RWPE2 (cell line): ENCODE measurements at regions not wholly inside any gene's neighbourhood (a gene's known extent, or its start where the extent isn't known, plus 50 kb on each side); places are given as distances from the start of the nearest gene placed in this dataset.
"Not testable (repeated sequence)": the region's sequence is repeated elsewhere in the genome, so short reads cannot be mapped to it uniquely, and the experiment has no call there.

Experiments used
- ATAC-seq: fragments of 200-7000 bp; cut with Tn5 transposase; 3 replicates; pipeline ENCODE4 v1.9.1; 2021; ENCODE audit warnings: low read depth
- DNase-seq: peaks from one replicate; pipeline ENCODE4 v3.0.0-alpha.2; 2020; ENCODE audit warnings: low spot score
- H3K27ac ChIP-seq: fragments of 450-650 bp; 2 replicates; pipeline ENCODE4 v1.5.1; 2017; ENCODE audit warnings: mild to moderate bottlenecking; ENCODE audit not compliant: poor library complexity, severe bottlenecking
- H3K27me3 ChIP-seq: fragments of 250-450 bp; sonication (Bioruptor Pico); 2 replicates; pipeline ENCODE4 v1.5.1; 2021; ENCODE audit warnings: mild to moderate bottlenecking, moderate library complexity; ENCODE audit not compliant: insufficient read depth, poor library complexity, severe bottlenecking
- H3K36me3 ChIP-seq: fragments of 250-450 bp; sonication (Bioruptor Pico); 2 replicates; pipeline ENCODE4 v1.5.1; 2020; ENCODE audit warnings: low read depth, mild to moderate bottlenecking, moderate library complexity
- H3K4me1 ChIP-seq: fragments of 250-450 bp; sonication (Bioruptor Pico); 2 replicates; pipeline ENCODE4 v1.5.1; 2021; ENCODE audit warnings: mild to moderate bottlenecking, moderate library complexity; ENCODE audit not compliant: insufficient read depth, poor library complexity, severe bottlenecking
- H3K4me3 ChIP-seq: fragments of 250-450 bp; sonication (Bioruptor Pico); 2 replicates; pipeline ENCODE4 v1.5.1; 2021; ENCODE audit warnings: mild to moderate bottlenecking, moderate library complexity; ENCODE audit not compliant: severe bottlenecking
- H3K9me3 ChIP-seq: fragments of 250-450 bp; sonication (Bioruptor Pico); 2 replicates; pipeline ENCODE4 v1.5.1; 2021; ENCODE audit warnings: mild to moderate bottlenecking, moderate library complexity; ENCODE audit not compliant: severe bottlenecking
- CTCF ChIP-seq: fragments of 450-650 bp; IDR thresholded peaks from one replicate; pipeline ENCODE4 v1.5.1; 2017; ENCODE audit warnings: mild to moderate bottlenecking, moderate library complexity; ENCODE audit not compliant: poor library complexity, severe bottlenecking

- no peak for TF ChIP-seq CTCF
- Histone ChIP-seq H3K4me3 (no peak overlapping the region), H3K4me1 (no peaks in the 10 kb centered on the region), H3K36me3 (no peaks in the 10 kb centered on the region), H3K27ac (no peak overlapping the region), H3K27me3 (no peaks in the 10 kb centered on the region), H3K9me3 (no peaks in the 10 kb centered on the region)
- DNase-seq (no peak), ATAC-seq (no peak)
Measured at GRCh38 chr7:153948060-153948459, 104.1 kb upstream of the DPP6 start.

- H3K4me1 ChIP-seq = no peaks in the 10 kb centered on the region
- H3K36me3 ChIP-seq = no peaks in the 10 kb centered on the region
- no peaks in the 10 kb centered on the region for H3K27me3 ChIP-seq
- no peaks in the 10 kb centered on the region for H3K9me3 ChIP-seq
- no peak overlapping the region for H3K27ac ChIP-seq
- ATAC-seq = no peak
- no peak for DNase-seq
- H3K4me3 ChIP-seq = no peak overlapping the region
- no peak for TF ChIP-seq CTCF
Measured at GRCh38 chr7:153951316-153951715, 100.9 kb upstream of the DPP6 start.

DNA sequence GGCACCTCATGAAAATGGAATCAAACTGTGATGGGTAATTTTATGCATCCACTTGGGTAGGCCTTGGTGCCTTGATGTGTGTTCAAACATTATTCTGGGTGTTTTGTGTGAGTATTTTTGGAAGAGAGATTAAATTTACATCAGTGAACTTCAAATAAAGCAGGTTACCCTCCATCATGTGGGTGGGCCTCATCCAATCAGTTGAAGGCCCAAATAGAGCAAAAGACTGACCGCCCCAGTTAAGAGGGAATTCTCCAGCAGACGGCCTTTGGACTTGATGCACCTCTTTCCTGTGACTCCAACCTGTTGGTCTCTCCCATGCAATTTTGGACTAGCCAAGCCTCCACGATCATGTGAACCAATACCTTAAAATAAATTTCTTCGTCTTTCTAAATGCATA is 97.7 kb upstream of the DPP6 start:
- Histone ChIP-seq H3K9me3 (no peaks in the 10 kb centered on the region), H3K4me3 (no peak overlapping the region)
- no peak for ATAC-seq

DNA sequence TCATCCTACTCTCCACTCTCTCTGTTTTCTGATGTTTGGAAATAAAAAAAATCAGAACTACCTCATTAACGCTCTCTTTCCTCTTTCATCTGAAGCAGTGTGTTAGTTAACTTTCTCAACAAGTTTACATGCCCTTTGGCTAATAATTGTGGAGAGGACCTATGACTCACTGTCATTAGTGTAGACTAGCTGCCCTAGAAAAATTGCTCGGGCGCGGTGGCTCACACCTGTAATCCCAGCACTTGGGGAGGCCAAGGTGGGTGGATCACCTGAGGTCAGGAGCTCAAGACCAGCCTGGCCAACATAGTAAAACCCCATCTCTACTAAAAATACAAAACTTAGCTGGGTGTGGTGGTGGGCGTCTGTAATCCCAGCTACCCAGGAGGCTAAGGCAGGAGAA is 94.5 kb upstream of the DPP6 start:
- H3K36me3 ChIP-seq, H3K9me3 ChIP-seq, H3K4me1 ChIP-seq, H3K4me3 ChIP-seq, H3K27ac ChIP-seq, DNase-seq, ATAC-seq, H3K27me3 ChIP-seq: not testable (repeated sequence)

More for the DNA sequence above, 97.7 kb upstream of the DPP6 start:
- no peaks in the 10 kb centered on the region for H3K36me3 ChIP-seq
- no peak overlapping the region for H3K27ac ChIP-seq
- H3K4me1 ChIP-seq = no peaks in the 10 kb centered on the region
- no peaks in the 10 kb centered on the region for H3K27me3 ChIP-seq
- DNase-seq = no peak
- no peak for TF ChIP-seq CTCF

GRCh38 chr7:153958381-153958780 is 93.8 kb upstream of the DPP6 start:
- not testable (repeated sequence) for ATAC-seq, H3K4me3 ChIP-seq, H3K9me3 ChIP-seq, H3K4me1 ChIP-seq, H3K36me3 ChIP-seq, H3K27me3 ChIP-seq, H3K27ac ChIP-seq, DNase-seq

- H3K27me3 ChIP-seq, DNase-seq, H3K4me3 ChIP-seq, H3K9me3 ChIP-seq, H3K27ac ChIP-seq, H3K4me1 ChIP-seq, ATAC-seq, H3K36me3 ChIP-seq: not testable (repeated sequence)
Measured at GRCh38 chr7:153958789-153959188, 93.4 kb upstream of the DPP6 start.

GRCh38 chr7:153964481-153965112 is 87.6 kb upstream of the DPP6 start:
- not testable (repeated sequence) for H3K27me3 ChIP-seq, H3K36me3 ChIP-seq, H3K27ac ChIP-seq, DNase-seq, H3K9me3 ChIP-seq, H3K4me3 ChIP-seq, ATAC-seq, H3K4me1 ChIP-seq

DNA sequence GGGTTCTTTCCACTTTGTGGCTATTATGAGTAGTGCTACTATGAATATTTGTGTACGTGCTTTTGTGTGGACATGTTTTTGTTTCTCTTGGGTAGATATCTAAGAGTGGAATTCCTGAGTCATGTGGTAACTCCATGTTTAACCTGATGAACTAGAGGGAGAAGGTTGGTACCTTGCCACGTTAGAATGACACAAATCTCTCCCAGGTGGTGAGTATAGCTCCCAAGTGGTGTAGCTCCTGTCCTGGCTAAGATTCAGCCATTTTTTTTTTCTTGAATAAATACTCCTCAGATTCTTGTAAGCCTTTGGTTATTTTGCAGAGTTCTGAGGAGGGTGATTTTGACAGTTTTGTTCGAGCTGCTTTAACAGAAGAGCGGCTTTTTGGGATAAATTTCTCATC is 83.2 kb upstream of the DPP6 start:
- H3K27me3 ChIP-seq, DNase-seq, H3K4me1 ChIP-seq, ATAC-seq, H3K36me3 ChIP-seq, H3K4me3 ChIP-seq, H3K27ac ChIP-seq, H3K9me3 ChIP-seq: not testable (repeated sequence)

GRCh38 chr7:153974603-153975002 is 77.6 kb upstream of the DPP6 start:
- H3K27me3 ChIP-seq, H3K4me3 ChIP-seq, H3K9me3 ChIP-seq, H3K4me1 ChIP-seq, DNase-seq, ATAC-seq, H3K36me3 ChIP-seq, H3K27ac ChIP-seq: not testable (repeated sequence)
